ENCODE measurements at regions not wholly inside any gene's neighbourhood (a gene's known extent, or its start where the extent isn't known, plus 50 kb on each side); places are given as distances from the start of the nearest gene placed in this dataset.

DNA sequence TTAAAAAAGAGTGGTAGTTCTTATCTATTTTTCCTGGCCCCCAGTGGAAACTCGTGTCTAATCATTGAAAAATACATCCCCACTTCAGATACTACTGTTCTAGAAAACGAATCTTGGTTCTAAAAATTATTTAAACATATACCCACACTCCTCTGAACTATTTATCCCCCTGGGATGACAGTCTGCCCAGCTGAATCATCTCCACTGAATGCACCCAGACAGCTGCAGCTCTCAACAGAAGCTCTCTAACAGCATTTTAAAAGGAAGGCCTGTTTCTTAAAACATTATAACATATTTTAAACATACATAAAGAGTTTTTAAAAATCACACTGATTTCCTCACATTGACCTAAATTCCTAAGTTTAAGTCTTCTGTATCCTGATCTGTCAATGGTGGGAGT lies 544.6 kb upstream of the PHF14 start:
- TF ChIP-seq, protein P1, sequence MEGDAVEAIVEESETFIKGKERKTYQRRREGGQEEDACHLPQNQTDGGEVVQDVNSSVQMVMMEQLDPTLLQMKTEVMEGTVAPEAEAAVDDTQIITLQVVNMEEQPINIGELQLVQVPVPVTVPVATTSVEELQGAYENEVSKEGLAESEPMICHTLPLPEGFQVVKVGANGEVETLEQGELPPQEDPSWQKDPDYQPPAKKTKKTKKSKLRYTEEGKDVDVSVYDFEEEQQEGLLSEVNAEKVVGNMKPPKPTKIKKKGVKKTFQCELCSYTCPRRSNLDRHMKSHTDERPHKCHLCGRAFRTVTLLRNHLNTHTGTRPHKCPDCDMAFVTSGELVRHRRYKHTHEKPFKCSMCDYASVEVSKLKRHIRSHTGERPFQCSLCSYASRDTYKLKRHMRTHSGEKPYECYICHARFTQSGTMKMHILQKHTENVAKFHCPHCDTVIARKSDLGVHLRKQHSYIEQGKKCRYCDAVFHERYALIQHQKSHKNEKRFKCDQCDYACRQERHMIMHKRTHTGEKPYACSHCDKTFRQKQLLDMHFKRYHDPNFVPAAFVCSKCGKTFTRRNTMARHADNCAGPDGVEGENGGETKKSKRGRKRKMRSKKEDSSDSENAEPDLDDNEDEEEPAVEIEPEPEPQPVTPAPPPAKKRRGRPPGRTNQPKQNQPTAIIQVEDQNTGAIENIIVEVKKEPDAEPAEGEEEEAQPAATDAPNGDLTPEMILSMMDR (IDR thresholded peaks at IDR 0.05; ENCODE audit: insufficient read depth, low read length, severe bottlenecking): no peak

DNA sequence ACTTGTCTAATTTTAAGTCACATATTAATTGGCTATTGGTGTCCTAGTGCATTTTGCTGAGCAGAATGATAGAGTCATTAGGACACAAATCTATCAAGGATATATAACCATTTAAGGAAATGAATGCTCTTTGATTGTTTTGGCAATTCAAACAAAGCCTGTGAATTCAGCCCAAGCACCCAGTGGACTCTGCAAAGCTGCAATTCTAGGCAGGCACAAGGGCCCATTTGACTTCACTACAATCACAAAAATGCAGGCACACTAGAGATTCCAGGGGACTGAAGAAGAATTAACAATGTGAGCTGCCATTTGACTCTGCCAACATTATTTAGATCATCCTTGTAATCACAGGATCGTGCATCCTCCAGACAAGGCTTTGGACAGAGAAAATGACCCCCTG lies 544.2 kb upstream of the PHF14 start:
- Histone ChIP-seq H3K27me3 (ENCODE audit: control insufficient read depth, insufficient read depth, low read length) (no peaks in the 10 kb centered on the region), H3K36me3 (ENCODE audit: control insufficient read depth, insufficient read depth, low read length) (no peaks in the 10 kb centered on the region), H3K4me3 (ENCODE audit: low read depth, low read length) (no peak overlapping the region)
- TF ChIP-seq, protein P1 (IDR thresholded peaks at IDR 0.05; ENCODE audit: insufficient read depth, low read length, severe bottlenecking): no peak
- DNase-seq (ENCODE audit: low read depth) (no peak), FAIRE-seq (no peak)

More for the DNA sequence above, 544.6 kb upstream of the PHF14 start:
- DNase-seq (ENCODE audit: low read depth) (no peak), FAIRE-seq (no peak)
- Histone ChIP-seq H3K36me3 (ENCODE audit: control insufficient read depth, insufficient read depth, low read length) (no peaks in the 10 kb centered on the region), H3K4me3 (ENCODE audit: low read depth, low read length) (no peak overlapping the region), H3K27me3 (ENCODE audit: control insufficient read depth, insufficient read depth, low read length) (no peaks in the 10 kb centered on the region)

DNA sequence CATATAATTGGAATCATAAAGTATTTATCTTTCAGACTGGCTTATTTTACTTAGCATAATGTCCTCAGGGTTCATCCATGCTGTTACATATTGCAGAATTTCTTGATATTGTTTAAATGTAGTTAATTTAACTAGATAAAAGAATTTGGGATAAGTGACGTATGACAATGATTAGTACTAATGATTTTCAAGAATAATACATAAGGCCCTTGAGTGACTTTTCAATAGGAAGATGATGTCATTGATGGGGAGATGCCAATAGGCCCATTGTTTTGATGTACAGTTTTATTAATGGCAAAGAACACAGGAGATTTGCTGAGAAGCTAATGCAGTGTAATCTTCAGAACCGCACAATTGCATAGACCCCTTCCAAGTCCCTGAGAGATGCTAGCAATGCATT lies 537.4 kb upstream of the PHF14 start:
- no peaks in the 10 kb centered on the region for H3K27me3 ChIP-seq (ENCODE audit: control insufficient read depth, insufficient read depth, low read length)
- H3K4me3 ChIP-seq (ENCODE audit: low read depth, low read length): no peak overlapping the region
- no peaks in the 10 kb centered on the region for H3K36me3 ChIP-seq (ENCODE audit: control insufficient read depth, insufficient read depth, low read length)
- no peak for DNase-seq (ENCODE audit: low read depth)
- no peak for FAIRE-seq
- TF ChIP-seq, protein P1 (IDR thresholded peaks at IDR 0.05; ENCODE audit: insufficient read depth, low read length, severe bottlenecking): no peak

DNA sequence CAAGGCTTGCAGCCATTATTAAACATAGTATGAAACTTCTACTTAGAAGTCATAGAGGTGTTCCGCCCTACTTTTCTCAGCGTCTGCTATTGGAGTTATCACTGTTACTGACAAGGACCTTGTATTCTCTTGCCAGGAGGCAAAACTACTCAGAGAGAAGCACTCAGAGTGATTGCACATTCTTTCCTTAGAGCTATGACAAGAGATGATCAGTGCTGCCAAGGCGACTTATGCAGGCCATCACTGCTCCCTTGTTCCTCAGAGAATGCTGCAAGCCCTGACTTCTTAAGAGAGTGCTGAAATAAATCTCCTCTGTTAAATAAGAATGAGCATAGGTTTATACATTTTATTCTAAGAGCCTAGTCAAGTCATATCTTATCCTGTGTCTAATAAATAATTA lies 534.6 kb upstream of the PHF14 start:
- DNase-seq (ENCODE audit: low read depth) (no peak), FAIRE-seq (no peak)
- H3K4me3 ChIP-seq (ENCODE audit: low read depth, low read length): no peak overlapping the region
- TF ChIP-seq, protein P1 (IDR thresholded peaks at IDR 0.05; ENCODE audit: insufficient read depth, low read length, severe bottlenecking): no peak
- no peaks in the 10 kb centered on the region for H3K27me3 ChIP-seq (ENCODE audit: control insufficient read depth, insufficient read depth, low read length)
- no peaks in the 10 kb centered on the region for H3K36me3 ChIP-seq (ENCODE audit: control insufficient read depth, insufficient read depth, low read length)

DNA sequence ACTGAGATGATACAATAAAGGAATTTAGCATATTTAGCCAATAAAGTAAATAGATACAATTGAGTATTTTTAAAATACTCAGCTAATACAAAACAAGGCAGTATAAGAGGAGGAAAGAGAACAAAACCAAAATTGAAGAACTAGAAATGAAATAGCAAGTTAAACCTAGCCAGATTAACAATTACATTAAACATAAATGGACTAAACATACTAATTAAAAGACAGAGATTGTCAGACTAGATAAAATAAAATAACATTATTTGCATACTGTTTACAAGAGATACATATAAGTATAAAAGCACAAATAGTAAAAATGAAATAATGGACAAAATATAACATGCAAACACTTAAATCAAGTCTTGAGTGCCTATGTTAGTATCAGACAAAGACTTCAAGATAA lies 517.7 kb upstream of the PHF14 start:
- no peak for FAIRE-seq
- no peak for DNase-seq (ENCODE audit: low read depth)
- Histone ChIP-seq H3K27me3 (ENCODE audit: control insufficient read depth, insufficient read depth, low read length) (no peaks in the 10 kb centered on the region), H3K4me3 (ENCODE audit: low read depth, low read length) (no peak overlapping the region), H3K36me3 (ENCODE audit: control insufficient read depth, insufficient read depth, low read length) (no peaks in the 10 kb centered on the region)
- TF ChIP-seq, protein P1 (IDR thresholded peaks at IDR 0.05; ENCODE audit: insufficient read depth, low read length, severe bottlenecking): no peak

DNA sequence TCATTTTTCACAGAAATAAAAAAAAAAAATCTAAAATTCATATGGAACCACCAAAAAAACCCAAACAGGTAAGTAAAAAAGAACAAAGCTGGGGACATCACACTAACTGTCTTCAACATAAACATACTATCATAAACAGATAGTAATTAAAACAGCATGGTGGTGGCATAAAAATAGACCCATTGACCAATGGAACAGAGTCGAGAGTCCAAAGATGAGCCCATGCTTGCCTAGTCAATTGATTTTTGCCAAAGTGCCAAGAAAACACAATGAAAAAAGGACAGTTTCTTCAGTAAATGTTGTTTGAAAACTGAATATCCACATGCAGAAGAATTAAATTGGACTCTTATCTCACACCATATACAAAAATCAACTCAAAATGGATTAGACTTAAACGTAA lies 513.2 kb upstream of the PHF14 start:
- DNase-seq (ENCODE audit: low read depth) (no peak), FAIRE-seq (no peak)
- Histone ChIP-seq H3K36me3 (ENCODE audit: control insufficient read depth, insufficient read depth, low read length) (no peaks in the 10 kb centered on the region), H3K27me3 (ENCODE audit: control insufficient read depth, insufficient read depth, low read length) (no peaks in the 10 kb centered on the region), H3K4me3 (ENCODE audit: low read depth, low read length) (no peak overlapping the region)
- TF ChIP-seq, protein P1 (IDR thresholded peaks at IDR 0.05; ENCODE audit: insufficient read depth, low read length, severe bottlenecking): no peak
